ENCODE measurements at regions not wholly inside any gene's neighbourhood (a gene's known extent, or its start where the extent isn't known, plus 50 kb on each side); places are given as distances from the start of the nearest gene placed in this dataset.

DNA sequence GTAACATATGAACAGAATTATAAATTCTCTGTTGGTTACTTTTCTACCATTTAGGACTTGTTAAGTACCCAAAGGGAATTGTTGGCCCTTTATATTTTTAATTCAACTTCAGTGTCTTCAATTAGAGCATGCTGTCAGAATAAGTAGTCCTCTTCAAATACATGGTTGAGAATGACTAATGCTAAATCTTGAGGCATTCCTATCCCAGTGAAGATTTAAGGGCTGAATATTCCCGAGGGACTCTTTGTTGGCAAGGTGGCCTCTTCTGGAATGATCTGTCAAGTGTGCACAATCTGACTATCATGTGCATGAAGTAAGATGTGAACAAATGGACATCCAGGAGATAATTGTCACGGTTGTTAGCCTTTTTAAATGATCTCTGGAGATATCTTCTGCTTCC is 421.7 kb downstream of the BMP2 start:
- no peak overlapping the region for H3K4me3 Mint-ChIP-seq
- H3K4me1 Mint-ChIP-seq = no peaks in the 10 kb centered on the region
- H3K27me3 Mint-ChIP-seq = no peaks in the 10 kb centered on the region
- Histone ChIP-seq H3K9me3 (ENCODE audit: control extremely low read depth in 1 of 3, control insufficient read depth in 2 of 3, insufficient read depth in 1 of 3, low read length in 2 of 3) (no peaks in the 10 kb centered on the region), H3K4me3 (ENCODE audit: control extremely low read depth in 1 of 5, extremely low read depth in 1 of 5, insufficient read depth in 1 of 5, low read depth in 2 of 5, low read length in 4 of 5) (no peak overlapping the region), H3K36me3 (replicated peaks in 1 of 2; ENCODE audit: control extremely low read depth in 1 of 2, control insufficient read depth in 1 of 2, extremely low read depth in 1 of 2, insufficient read depth in 2 of 2, low read length in 1 of 2) (no peaks in the 10 kb centered on the region), H3K27me3 (replicated peaks in 1 of 4; ENCODE audit: control extremely low read depth in 1 of 4, control insufficient read depth in 3 of 4, insufficient read depth in 4 of 4, low read length in 3 of 4) (peaks cover 0 to 3% (median 0%) of the 10 kb centered on the region in 4 experiments), H3K9ac (ENCODE audit: low read length) (no peak overlapping the region), H3K79me2 (ENCODE audit: control insufficient read depth, insufficient read depth, low read length) (no peaks in the 10 kb centered on the region), H4K20me1 (ENCODE audit: control insufficient read depth, insufficient read depth, low read length, poor library complexity, severe bottlenecking) (no peaks in the 10 kb centered on the region), H3K4me1 (ENCODE audit: control insufficient read depth in 2 of 2, insufficient read depth in 2 of 2, low read length in 2 of 2) (no peaks in the 10 kb centered on the region), H3K27ac (ENCODE audit: low read length in 2 of 2) (no peak overlapping the region), H2AFZ (ENCODE audit: insufficient read depth, low read depth, low read length, poor library complexity, severe bottlenecking) (no peak overlapping the region), H3K4me2 (replicated peaks; ENCODE audit: low read depth, low read length, poor library complexity, severe bottlenecking) (no peak overlapping the region)
- TF ChIP-seq EZH2 (IDR thresholded peaks at IDR 0.05; ENCODE audit: borderline replicate concordance, insufficient read depth, low read depth, low read length, poor library complexity, severe bottlenecking) = no peak
- TF ChIP-seq, protein P1, sequence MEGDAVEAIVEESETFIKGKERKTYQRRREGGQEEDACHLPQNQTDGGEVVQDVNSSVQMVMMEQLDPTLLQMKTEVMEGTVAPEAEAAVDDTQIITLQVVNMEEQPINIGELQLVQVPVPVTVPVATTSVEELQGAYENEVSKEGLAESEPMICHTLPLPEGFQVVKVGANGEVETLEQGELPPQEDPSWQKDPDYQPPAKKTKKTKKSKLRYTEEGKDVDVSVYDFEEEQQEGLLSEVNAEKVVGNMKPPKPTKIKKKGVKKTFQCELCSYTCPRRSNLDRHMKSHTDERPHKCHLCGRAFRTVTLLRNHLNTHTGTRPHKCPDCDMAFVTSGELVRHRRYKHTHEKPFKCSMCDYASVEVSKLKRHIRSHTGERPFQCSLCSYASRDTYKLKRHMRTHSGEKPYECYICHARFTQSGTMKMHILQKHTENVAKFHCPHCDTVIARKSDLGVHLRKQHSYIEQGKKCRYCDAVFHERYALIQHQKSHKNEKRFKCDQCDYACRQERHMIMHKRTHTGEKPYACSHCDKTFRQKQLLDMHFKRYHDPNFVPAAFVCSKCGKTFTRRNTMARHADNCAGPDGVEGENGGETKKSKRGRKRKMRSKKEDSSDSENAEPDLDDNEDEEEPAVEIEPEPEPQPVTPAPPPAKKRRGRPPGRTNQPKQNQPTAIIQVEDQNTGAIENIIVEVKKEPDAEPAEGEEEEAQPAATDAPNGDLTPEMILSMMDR (IDR thresholded peaks at IDR 0.05) = no peak
- POLR2A ChIA-PET = no interaction called here
- no peak for DNase-seq
- H3K27ac Mint-ChIP-seq = no peak overlapping the region
- no peaks in the 10 kb centered on the region for H3K9me3 Mint-ChIP-seq (ENCODE audit: insufficient read depth)
- 67% methylated on average over 1 of the region's 2 CpGs for WGBS (ENCODE audit: insufficient coverage)
- ATAC-seq (ENCODE audit: low read depth) = no peak
- CTCF ChIA-PET = no interaction called here
- intact Hi-C loops (cut with micrococcal nuclease) = no loop called here

GRCh38 chr20:7193681-7194080 is 426.2 kb downstream of the BMP2 start:
- no peak for DNase-seq
- POLR2A ChIA-PET = no interaction called here

More at GRCh38 chr20:7193681-7194080, 426.2 kb downstream of the BMP2 start:
- 77% methylated on average over 3 of the region's 4 CpGs for WGBS (ENCODE audit: insufficient coverage)
- H3K27ac ChIP-seq (ENCODE audit: low read length in 2 of 2) = no peak overlapping the region
- no peak for ATAC-seq (ENCODE audit: low read depth)
- no peak overlapping the region for H3K27ac Mint-ChIP-seq
- no peaks in the 10 kb centered on the region for H3K9me3 Mint-ChIP-seq (ENCODE audit: insufficient read depth)
- no peak overlapping the region for H3K9ac ChIP-seq (ENCODE audit: low read length)
- no peak overlapping the region for H3K4me3 Mint-ChIP-seq
- CTCF ChIA-PET = no interaction called here
- no peaks in the 10 kb centered on the region for H3K27me3 ChIP-seq (replicated peaks in 1 of 4; ENCODE audit: control extremely low read depth in 1 of 4, control insufficient read depth in 3 of 4, insufficient read depth in 4 of 4, low read length in 3 of 4)
- no peaks in the 10 kb centered on the region for H4K20me1 ChIP-seq (ENCODE audit: control insufficient read depth, insufficient read depth, low read length, poor library complexity, severe bottlenecking)
- no peak for TF ChIP-seq EZH2 (IDR thresholded peaks at IDR 0.05; ENCODE audit: borderline replicate concordance, insufficient read depth, low read depth, low read length, poor library complexity, severe bottlenecking)
- TF ChIP-seq, protein P1 (IDR thresholded peaks at IDR 0.05) = no peak
- no peak overlapping the region for H3K4me3 ChIP-seq (ENCODE audit: control extremely low read depth in 1 of 5, extremely low read depth in 1 of 5, insufficient read depth in 1 of 5, low read depth in 2 of 5, low read length in 4 of 5)
- no peak overlapping the region for H3K4me2 ChIP-seq (replicated peaks; ENCODE audit: low read depth, low read length, poor library complexity, severe bottlenecking)
- no peaks in the 10 kb centered on the region for H3K79me2 ChIP-seq (ENCODE audit: control insufficient read depth, insufficient read depth, low read length)
- no peak overlapping the region for H2AFZ ChIP-seq (ENCODE audit: insufficient read depth, low read depth, low read length, poor library complexity, severe bottlenecking)
- intact Hi-C loops (cut with micrococcal nuclease) = no loop called here
- H3K9me3 ChIP-seq (ENCODE audit: control extremely low read depth in 1 of 3, control insufficient read depth in 2 of 3, insufficient read depth in 1 of 3, low read length in 2 of 3) = no peaks in the 10 kb centered on the region
- no peaks in the 10 kb centered on the region for H3K4me1 Mint-ChIP-seq
- no peaks in the 10 kb centered on the region for H3K4me1 ChIP-seq (ENCODE audit: control insufficient read depth in 2 of 2, insufficient read depth in 2 of 2, low read length in 2 of 2)
- no peaks in the 10 kb centered on the region for H3K36me3 ChIP-seq (replicated peaks in 1 of 2; ENCODE audit: control extremely low read depth in 1 of 2, control insufficient read depth in 1 of 2, extremely low read depth in 1 of 2, insufficient read depth in 2 of 2, low read length in 1 of 2)
- no peaks in the 10 kb centered on the region for H3K27me3 Mint-ChIP-seq

Data from B cell (primary cell).